Coronary artery (tissue), 2 donors: ENCODE measurements at regions not wholly inside any gene's neighbourhood (a gene's known extent, or its start where the extent isn't known, plus 50 kb on each side); places are given as distances from the start of the nearest gene placed in this dataset.

Experiments
- DNase-seq: peaks from one replicate; pipeline ENCODE4 v3.0.0-alpha.2; 2017; ENCODE audit warnings: low spot score
- H3K27ac ChIP-seq, 2 donors: fragments of 200-600 bp; sonication (generic); one replicate each; pipeline ENCODE4 v1.5.1; 2016 to 2019
- H3K4me3 ChIP-seq: fragments of 200-600 bp; sonication (generic); 2 replicates; pipeline ENCODE4 v1.5.1; 2016; ENCODE audit warnings: mild to moderate bottlenecking, moderate library complexity
- TF ChIP-seq, protein P1 (sequence below): fragments of 200-600 bp; sonication (generic); IDR thresholded peaks from one replicate; pipeline ENCODE4 v1.5.1; 2019; ENCODE audit warnings: antibody characterized with exemption

DNA sequence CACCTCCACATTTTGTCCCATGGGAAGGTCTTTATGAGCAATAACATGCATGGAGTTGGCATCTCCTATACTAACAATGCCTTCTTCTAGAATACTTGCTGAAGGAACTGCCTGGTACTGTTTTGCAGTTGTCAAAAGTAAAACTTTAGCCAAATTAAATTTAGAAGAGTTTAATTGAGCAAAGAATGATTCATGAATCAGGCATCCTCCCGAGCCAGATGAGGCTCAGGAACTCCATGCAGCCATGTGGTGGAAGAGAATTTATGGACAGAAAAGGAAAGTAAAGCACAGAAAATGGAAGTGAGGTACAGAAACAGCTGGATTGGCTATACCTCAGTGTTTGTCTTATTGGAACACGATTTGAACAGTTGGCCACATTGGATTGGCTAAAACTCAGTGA, 1081.9 kb downstream of the SLITRK1 start:
- H3K27ac ChIP-seq: no peak overlapping the region
- no peak overlapping the region for H3K4me3 ChIP-seq
- TF ChIP-seq, protein P1, sequence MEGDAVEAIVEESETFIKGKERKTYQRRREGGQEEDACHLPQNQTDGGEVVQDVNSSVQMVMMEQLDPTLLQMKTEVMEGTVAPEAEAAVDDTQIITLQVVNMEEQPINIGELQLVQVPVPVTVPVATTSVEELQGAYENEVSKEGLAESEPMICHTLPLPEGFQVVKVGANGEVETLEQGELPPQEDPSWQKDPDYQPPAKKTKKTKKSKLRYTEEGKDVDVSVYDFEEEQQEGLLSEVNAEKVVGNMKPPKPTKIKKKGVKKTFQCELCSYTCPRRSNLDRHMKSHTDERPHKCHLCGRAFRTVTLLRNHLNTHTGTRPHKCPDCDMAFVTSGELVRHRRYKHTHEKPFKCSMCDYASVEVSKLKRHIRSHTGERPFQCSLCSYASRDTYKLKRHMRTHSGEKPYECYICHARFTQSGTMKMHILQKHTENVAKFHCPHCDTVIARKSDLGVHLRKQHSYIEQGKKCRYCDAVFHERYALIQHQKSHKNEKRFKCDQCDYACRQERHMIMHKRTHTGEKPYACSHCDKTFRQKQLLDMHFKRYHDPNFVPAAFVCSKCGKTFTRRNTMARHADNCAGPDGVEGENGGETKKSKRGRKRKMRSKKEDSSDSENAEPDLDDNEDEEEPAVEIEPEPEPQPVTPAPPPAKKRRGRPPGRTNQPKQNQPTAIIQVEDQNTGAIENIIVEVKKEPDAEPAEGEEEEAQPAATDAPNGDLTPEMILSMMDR: no peak
- no peak for DNase-seq

DNA sequence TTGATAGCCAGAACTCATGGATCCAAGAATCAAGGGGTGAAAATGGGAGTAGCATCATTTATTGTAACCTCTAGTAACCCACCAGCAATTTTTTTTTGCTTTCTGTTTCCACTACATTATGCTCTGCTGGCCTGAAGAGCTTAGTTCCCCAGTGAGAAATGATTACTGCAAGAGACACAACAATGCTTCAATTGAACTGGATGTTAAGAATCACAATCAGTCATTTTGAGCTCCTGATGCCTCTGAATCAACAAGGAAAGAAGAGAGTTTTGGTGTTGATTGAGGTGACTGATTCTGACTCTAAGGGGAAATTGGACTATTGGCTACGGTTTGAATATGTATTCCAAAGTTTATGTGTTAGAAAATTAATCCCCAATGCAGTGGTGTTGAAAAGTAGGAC, 1084.4 kb downstream of the SLITRK1 start:
- Histone ChIP-seq H3K27ac (no peak overlapping the region), H3K4me3 (no peak overlapping the region)
- TF ChIP-seq, protein P1: no peak
- no peak for DNase-seq

GRCh38 chr13:82791035-82791434, 1091.2 kb downstream of the SLITRK1 start:
- no peak overlapping the region for H3K27ac ChIP-seq
- no peak for DNase-seq
- no peak overlapping the region for H3K4me3 ChIP-seq
- TF ChIP-seq, protein P1: no peak

GRCh38 chr13:82772816-82773215, 1109.5 kb downstream of the SLITRK1 start:
- Histone ChIP-seq H3K27ac (no peak overlapping the region), H3K4me3 (no peak overlapping the region)
- TF ChIP-seq, protein P1: no peak
- DNase-seq: no peak

- TF ChIP-seq, protein P1: no peak
- Histone ChIP-seq H3K4me3 (no peak overlapping the region), H3K27ac (no peak overlapping the region)
- DNase-seq: no peak
These were observed 1115.4 kb downstream of the SLITRK1 start for GRCh38 chr13:82766732-82767321.

- no peak overlapping the region for H3K4me3 ChIP-seq
- H3K27ac ChIP-seq: no peak overlapping the region
- no peak for DNase-seq
- TF ChIP-seq, protein P1: no peak
These were observed 1124.2 kb downstream of the SLITRK1 start for GRCh38 chr13:82758044-82758443.

- Histone ChIP-seq H3K27ac (no peak overlapping the region), H3K4me3 (no peak overlapping the region)
- no peak for DNase-seq
- TF ChIP-seq, protein P1: no peak
These were observed 1131.1 kb downstream of the SLITRK1 start for GRCh38 chr13:82751206-82751605.
